IPS DF 19.7 (cell line): ENCODE measurements at regions not wholly inside any gene's neighbourhood (a gene's known extent, or its start where the extent isn't known, plus 50 kb on each side); places are given as distances from the start of the nearest gene placed in this dataset.
"Not testable (repeated sequence)": the region's sequence is repeated elsewhere in the genome, so short reads cannot be mapped to it uniquely, and the experiment has no call there.

Experiments used
- DNase-seq: peaks from one replicate; pipeline ENCODE4 v3.0.0-alpha.2; 2013; ENCODE audit warnings: low read depth, low spot score

DNA sequence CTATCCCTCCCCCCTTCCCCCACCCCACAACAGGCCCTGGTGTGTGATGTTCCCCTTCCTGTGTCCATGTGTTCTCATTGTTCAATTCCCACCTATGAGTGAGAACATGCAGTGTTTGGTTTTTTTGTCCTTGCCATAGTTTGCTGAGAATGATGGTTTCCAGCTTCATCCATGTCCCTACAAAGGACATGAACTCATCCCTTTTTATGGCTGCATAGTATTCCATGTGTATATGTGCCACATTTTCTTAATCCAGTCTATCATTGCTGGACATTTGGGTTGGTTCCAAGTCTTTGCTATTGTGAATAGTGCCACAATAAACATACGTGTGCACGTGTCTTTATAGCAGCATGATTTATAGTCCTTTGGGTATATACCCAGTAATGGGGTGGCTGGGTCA is 52.3 kb upstream of the MAN1A2 start:
- not testable (repeated sequence) for DNase-seq

DNA sequence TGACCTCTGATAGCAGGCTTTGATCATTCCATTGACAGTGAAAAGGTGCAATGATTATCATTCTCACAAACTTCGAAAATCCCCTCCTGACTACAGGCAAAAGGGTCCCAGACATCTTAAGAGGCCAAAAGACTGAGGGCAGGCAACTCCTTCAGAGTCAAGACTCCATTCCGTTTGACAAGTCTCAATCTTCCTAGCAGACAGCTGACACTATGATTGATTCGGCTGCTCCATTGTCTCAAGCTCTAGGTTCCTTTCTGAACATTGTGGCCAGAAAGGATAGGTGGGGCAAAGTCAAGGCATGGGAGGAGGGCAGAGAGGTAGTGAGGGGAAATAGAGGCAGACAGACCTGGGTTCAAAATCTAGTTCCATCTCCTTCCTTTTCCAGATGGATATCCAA is 53.7 kb upstream of the MAN1A2 start:
- DNase-seq: no peak

DNA sequence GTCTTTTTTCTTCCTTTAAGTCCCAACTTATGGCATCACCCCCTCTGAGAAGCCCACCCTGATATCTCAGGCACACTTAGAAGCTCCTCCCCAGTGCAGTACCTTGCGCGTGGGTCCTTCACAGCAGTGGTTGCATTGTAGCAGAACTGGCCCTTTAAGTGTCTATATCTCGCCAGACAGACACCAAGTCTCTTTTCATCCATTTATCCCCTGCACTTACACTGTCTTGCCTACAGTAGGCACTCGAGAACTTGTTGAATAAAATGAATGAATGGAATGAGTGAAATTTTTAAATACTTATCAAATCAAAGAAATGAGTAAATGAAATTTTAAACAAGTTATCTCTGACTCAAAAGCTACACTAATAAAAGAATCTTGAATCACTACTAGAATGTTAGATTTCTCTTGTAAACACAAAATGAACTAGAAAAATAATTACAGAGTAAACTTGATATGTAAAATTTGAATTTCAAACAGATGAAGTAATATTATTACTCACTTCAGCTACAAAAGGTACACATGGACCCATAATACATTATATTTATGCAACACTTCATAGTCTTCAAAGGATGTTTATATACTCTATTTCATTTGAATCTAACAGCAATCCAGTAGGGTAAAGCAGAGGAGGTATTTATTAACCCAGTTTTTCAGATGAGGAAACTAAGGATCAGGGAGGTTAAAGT is 54.7 kb upstream of the MAN1A2 start:
- no peak for DNase-seq

DNA sequence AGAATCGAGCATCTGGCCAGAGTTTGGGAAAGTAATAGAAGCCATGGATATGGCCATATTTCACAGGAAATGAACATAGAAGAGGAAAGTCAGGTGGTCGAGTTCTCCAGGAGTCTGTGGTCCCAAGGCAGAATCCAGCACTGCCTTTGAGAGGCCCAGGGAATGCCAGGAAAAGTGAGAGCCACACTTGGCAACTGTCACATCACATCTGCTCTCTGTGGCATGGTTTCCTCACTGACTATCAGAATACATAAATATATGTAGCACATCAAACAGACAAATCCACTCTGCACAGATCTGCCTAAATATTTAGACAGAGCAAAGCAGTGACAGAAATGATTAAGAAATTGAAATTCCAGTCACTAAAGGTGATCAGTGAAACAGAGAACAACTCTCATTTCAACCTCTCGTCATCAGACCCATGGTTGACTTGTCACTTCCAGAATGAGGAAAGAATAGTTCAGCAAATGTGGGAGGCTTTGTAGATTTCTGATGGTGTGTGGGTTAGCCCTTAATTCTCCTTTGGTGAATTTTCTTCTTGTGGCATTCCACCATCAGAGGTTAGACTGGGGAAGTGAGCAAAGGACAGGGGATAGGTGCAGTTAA is 58.8 kb upstream of the MAN1A2 start:
- no peak for DNase-seq

DNA sequence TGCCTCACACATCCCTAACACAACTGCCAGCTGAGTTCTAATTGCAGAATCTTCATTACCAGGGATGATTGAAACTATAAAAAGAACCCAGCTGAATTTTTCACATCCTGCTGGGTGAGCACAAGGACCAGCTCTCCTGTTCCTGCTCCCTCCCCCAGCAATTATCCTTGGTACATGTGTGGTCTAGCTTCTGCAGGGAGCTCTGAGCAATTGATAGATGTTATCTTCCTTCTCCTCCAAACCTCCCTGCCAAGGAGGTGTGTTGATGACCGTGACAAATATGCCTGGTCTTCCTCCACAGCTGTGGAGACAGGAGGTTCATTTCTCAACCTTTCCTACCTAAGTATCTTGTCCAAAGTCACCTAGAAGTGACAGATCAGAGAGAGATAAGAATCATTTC is 65.3 kb upstream of the MAN1A2 start:
- no peak for DNase-seq

DNA sequence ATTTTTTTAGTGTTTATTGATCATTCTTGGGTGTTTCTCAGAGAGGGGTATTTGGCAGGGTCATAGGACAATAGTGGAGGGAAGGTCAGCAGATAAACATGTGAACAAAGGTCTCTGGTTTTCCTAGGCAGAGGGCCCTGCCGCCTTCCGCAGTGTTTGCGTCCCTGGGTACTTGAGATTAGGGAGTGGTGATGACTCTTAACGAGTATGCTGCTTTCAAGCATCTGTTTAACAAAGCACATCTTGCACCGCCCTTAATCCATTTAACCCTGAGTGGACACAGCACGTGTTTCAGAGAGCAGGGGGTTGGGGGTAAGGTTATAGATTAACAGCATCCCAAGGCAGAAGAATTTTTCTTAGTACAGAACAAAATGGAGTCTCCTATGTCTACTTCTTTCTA is 67.1 kb upstream of the MAN1A2 start:
- not testable (repeated sequence) for DNase-seq

DNA sequence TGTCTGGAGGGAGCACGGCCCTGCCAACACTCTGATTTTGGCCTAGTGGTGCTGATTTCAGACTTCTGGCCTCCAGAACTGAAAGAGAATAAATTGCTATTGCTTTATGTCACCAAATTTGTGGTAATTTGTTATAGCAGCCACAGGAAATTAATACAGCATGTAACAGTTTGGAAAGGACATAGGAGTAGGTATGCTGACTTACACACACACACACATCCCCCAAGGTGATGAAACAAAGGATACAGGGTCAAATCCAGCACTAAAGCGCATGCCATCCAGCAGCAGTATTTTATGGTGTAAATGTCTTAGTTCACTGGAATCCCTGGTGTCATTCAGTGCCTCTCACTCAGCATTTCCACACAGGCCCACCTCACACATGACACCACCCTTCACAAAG is 72.2 kb upstream of the MAN1A2 start:
- DNase-seq: no peak

DNA sequence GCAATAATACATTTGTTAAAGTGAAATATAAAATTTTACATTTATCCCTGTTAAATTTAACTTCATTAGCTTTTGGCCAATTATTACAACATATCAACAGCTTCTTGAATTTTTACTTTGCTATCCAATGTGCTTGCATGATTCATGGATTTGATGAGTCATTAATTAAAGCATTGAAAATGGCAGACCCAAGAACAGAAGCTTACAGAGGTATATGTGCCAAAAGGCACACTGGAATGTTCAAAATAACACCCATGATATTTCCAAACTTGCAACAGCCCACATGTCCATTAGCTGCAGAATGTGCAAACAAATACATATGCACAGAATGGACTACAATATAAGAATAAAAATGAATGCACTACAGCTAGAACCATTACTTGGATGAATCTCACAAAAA is 76.4 kb upstream of the MAN1A2 start:
- DNase-seq: no peak

DNA sequence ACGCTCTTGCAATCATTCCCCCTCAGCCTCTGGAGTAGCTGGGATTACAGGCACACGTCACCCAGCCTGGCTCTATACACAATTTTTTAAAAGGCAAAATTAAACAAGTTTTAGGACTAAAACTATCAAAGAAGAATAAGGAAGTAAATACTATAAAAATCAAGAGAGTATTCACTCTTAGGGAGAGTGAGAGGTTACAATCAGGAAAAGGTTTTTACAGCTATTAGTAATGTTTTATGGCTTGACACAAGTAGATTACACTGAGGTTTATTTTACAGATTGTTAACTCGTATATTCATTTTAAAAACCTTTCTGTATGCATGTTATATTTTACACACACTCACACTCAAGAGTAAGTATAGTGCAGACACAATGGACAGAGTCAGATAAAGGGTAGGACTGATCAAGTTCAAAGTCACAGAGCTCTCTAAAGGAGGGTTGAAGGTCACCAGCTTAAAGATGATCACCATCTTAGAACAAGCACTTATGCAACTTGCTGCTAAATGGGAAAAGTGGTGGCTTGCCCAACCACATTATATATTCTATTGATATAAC is 77.9 kb upstream of the MAN1A2 start:
- no peak for DNase-seq

DNA sequence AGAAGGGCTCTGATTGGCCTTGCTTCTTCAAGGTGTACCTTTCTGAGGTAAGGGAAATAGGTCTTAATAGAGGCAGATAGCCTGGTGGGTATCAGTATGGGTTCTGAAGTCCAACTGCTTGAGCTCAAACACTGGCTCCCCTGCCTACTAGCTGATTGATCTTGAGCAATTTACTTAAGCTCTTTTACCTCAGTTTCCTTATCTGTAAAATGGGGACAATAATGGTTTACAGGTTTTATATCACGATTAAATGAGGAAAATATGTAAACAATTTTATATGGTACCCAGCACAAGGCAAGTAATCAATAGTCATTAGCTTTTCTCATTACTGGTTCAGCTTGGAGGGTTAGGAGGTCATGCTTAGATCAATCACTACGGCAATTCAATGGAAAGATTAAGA is 75.8 kb upstream of the VTCN1 start:
- DNase-seq: no peak

DNA sequence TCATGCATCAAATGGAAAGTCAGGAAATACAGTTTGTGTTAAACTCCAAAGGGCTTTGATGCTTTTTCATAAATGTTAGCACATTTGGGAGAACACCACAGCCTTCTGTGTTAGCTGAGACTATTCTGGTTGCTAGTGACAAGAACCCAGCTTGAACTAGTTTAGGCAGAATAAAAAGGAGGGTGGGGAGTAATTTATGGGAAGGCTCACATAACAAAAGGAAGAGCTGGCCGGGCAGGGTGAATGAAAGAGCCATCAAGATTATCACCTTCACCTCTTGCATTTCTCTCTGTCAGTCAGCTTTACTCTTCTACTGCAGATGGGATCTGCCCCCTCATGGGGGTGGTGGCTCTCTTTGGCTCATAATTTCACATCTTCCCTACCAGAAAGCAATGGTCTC is 75.4 kb upstream of the VTCN1 start:
- no peak for DNase-seq

DNA sequence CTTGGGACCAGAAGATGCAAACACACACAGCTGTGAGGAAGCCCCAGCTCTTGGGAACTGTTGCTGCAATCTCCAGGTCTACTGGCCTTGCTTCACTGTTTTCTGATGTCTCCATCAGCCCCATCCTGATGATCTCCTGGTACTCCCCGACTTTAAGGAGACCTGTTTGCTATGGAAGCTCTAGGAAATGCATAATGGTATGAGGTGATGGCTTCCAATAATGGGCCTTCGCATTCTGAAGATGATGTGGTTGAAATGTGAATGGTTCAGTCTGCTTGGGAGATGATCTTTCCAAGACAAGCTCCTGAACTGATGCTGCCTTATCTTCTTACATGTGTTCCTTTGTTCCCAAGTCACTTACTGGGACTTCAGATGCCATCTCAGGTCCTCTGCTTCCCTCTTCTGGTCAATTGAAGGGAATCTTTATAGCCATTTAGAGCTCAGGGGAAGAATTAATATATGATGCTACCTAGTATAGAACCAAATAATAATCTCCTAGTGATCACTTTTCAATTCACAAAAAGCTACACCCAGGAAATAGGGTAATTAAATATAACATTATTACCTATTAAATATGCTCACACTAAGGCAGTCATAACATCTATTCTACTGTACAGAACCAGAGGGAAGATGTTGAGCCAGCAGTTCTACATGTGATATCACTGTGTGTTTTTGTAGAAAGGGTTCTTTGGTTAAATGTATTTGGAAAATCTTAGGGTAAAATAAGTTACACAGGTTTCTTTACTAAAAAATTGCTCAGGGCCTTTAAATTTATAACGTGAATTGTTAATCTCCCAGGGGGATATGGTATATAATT is 73.9 kb upstream of the VTCN1 start:
- peak; percentile 57 for DNase-seq

DNA sequence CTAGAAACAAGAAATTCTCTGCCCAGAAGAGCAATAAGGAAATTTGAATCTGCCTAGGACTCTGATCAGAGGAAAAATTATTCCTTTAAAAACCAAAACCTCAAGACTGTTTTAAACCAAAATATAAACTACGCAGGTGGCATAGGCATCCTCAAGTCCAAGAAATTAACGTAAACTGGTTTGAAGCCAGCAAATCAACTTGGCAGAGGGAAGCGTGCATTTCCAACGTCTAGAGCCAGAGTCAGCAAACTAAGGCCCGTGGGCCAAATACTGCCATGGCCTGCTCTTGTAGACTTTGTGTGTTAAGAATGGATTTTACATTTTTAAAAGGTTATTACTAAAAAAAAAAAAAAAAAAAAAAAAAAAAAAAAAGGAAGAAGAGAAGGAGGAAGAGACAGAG is 67.8 kb upstream of the VTCN1 start:
- no peak for DNase-seq

DNA sequence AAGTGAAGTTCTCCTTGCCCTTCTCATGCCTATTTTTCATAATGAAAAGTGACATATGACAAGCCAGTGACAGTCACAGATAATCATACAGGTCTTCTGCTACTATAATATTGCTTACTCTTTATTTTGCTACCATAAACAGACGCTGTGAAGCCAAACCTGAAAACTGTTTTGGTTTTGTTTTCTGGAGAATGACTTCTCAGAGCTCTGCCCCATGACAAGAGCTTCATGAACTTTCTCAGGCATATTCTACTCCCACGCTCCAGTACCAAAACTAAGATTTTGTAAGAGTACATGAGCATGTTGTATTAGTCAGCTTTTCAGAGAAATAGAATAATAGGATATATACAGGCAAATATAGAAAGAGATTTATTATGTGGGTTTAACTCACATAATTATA is 64.3 kb upstream of the VTCN1 start:
- DNase-seq: no peak

DNA sequence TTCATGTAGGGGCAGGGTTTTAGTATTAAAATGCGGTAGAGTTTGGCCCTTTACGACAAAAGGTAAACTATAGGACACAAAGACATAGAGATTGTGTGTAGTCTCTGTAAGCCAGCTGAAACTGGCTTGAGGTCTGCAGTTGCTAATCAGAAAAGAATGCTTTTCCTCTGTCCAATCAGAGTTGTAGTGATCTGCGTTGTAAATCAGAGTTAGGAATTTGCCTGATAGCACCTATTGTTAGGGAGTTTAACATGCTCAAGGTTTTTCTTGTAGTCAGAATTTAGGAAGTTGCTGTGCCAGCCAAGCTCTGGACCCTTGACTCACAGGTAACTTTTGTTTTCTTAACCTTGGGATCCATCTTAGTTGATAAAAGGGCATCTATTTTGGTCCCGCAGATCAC is 61.2 kb upstream of the VTCN1 start:
- DNase-seq: no peak

DNA sequence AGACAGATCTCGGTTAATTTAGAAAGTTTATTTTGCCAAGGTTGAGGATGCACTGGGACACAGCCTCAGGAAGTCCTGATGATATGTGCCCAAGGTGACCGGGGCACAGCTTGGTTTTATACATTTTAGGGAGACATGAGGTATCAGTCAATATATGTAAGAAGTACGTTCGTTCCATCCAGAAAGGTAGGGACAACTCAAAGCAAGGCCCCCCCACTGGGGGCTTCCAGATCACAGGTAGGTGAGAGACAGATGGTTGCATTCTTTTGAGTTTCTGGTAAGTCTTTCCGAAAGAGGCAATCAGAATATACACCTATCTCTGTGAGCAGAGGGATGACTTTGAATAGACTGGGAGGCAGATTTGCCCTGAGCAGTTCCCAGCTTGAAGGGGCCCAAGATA is 60.4 kb upstream of the VTCN1 start:
- DNase-seq: no peak

DNA sequence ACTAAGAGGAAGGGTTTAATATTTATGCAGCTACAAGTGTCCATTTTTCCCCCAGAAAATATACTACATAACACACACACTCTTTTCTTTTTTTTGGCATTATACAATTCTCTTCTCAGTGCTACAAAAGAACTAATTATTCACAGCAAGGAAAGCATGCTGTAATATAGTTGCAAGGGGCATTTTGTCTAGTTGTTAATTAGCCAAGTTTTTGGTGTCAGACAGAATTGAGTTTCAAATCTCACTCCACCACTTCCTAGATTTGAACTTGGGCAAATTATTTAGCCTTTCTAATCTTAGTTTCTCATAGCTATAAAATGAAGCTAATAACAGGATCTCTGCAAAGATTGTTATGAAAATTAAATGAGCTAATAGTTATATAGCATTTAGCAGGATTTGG is 60.0 kb upstream of the VTCN1 start:
- DNase-seq: no peak

DNA sequence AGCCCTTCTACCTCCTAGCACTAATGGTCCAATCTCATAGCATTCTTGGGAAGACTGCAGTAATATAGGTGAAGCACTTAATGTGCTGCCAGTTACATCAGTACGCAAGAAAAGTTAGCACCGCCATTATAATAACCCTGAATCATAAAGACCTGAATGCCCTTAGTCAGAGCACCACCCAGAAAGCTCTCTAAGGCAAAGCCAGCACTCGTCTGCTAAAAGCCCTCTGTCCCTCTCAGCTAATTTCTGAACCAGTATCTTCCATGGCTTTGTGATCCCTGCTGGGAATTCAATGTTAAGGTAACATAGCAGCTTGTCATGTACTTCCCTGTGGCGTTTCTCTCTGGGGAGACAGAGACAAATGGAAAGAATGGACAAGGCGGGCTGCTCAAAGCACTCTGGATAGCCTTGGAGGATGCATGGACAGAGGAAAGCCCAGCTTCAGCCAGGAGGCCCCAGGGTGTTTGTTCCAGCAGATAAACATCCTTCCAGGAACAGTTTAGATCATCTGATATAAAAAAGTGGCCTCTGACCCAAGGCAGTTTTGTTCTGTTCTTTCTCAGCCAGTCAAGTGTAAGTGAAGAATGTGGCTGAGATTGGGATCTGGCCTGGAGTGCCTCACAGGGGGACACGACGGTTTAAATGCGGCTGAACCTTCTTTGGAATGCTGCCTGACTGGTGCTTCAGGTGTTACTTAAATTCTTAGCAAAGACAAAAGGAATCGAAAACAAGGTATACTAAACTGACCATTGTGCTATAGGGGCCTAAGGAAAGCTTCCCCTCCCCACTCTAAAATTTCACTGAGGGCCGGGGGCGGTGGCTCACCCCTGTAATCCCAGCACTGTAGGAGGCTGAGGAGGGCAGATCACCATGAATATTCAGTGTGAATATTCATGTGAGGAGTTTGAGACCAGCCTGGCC is 58.1 kb upstream of the VTCN1 start:
- DNase-seq: peak; percentile 93

DNA sequence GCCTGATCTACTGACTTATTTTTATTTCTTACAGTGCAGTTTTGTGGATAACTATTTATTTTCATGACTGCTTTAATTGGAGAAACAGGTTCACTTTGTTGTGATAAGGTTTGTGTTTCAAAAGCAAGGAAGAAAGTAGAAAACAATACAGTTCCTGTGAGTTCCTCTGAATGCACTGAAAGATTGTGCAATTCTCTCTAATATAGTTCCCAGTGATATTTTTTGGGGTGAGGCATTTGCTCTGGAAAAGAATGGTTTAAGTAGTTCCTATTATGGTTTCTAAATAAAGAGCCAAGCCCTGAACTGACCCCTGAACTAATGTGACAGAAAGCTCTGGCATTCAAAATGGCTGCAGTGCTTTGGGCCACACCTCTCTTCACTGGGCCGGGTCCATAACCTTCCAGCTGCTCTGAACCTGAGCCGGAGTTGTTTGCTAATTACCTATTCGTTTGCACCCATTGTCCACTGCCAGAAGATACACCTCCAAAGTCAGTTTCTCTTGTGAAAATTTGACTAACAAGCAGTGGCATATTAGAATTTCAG is 56.6 kb upstream of the VTCN1 start:
- no peak for DNase-seq

DNA sequence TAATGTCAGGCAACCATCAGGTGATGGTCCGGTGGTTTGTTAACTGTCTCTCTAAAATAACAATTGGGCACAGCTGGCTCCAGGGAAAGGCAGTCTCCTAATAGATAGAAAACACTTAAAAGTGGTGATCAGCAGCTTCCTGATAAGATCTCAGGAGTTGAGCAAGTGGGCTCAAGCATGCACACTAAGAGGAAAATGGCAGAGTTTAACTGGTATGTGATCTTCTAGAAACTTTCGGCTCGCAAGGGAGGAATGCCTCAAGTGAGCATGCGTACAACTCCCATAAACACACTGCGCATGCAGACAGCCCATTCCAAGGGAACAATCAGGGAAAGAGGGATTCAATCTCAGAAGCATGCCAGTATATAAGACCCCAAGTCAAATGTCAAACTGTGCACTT is 52.2 kb upstream of the VTCN1 start:
- DNase-seq: no peak

DNA sequence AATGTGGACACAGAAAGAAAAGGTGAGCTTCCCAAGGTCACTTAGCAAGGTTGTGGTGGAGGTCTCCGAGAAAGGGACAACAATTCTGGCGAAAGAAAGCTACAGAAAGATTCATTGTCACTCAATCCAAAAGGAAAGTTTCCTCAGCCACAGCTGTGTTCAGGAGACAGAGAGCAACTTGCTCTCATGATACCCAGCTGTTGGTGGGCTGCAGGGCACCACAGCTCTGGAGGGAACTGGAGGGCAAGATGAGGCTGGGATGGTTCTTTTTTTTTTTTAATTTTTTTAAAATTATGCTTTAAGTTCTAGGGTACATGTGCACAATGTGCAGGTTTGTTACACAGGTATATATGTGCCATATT is 50.7 kb upstream of the VTCN1 start:
- DNase-seq: no peak
